ENCODE measurements at regions not wholly inside any gene's neighbourhood (a gene's known extent, or its start where the extent isn't known, plus 50 kb on each side); places are given as distances from the start of the nearest gene placed in this dataset.

GRCh38 chr18:64199581-64199980, 50.7 kb upstream of the LINC00305 start:
- Histone ChIP-seq H3K36me3 (ENCODE audit: control insufficient read depth, insufficient read depth, low read length) (no peaks in the 10 kb centered on the region), H3K4me3 (ENCODE audit: low read depth, low read length) (no peak overlapping the region), H3K27me3 (ENCODE audit: control insufficient read depth, insufficient read depth, low read length) (no peaks in the 10 kb centered on the region)
- DNase-seq (ENCODE audit: low read depth) = no peak
- no peak for TF ChIP-seq CTCF (IDR thresholded peaks at IDR 0.05; ENCODE audit: insufficient read depth, low read length, poor library complexity, severe bottlenecking)

Measured in kidney epithelial cell (primary cell).